EL (cell line): ENCODE measurements at regions not wholly inside any gene's neighbourhood (a gene's known extent, or its start where the extent isn't known, plus 50 kb on each side); places are given as distances from the start of the nearest gene placed in this dataset.
A peak's percentile ranks its signal among the peaks of the same experiment; 100 is the strongest.

ENCODE experiments used
- DNase-seq: peaks from one replicate; pipeline ENCODE4 v3.0.0-alpha.2; 2016

GRCh38 chr4:120977435-120977997 is 55.0 kb upstream of the PRDM5 start:
- peak; percentile 46 for DNase-seq

GRCh38 chr4:120973207-120973606 is 50.7 kb upstream of the PRDM5 start:
- no peak for DNase-seq
